ENCODE measurements at regions not wholly inside any gene's neighbourhood (a gene's known extent, or its start where the extent isn't known, plus 50 kb on each side); places are given as distances from the start of the nearest gene placed in this dataset.
"Not testable (repeated sequence)": the region's sequence is repeated elsewhere in the genome, so short reads cannot be mapped to it uniquely, and the experiment has no call there.

DNA sequence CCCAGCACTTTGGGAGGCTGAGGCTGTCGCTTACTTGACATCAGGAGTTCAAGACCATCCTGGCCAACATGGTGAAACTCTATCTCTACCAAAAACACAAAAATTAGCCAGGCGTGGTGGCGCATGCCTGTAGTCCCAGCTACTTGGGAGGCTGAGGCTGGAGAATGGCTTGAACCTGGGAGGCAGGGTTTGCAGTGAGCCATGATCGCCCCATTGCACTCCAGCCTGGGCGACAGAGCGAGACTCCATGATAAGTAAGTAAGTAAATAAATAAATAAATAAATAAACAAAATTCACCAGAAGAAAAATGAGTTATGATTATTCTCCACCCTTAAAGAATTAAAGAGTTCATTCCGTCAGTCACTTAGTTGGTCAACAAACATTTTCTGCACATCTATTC, 63.1 kb downstream of the COPRS start:
- CTCF ChIA-PET (ENCODE audit: partially characterized antibody); H4K8ac ChIP-seq (ENCODE audit: extremely low read depth, insufficient read depth, low read length): not testable (repeated sequence)

More for the DNA sequence above, 63.1 kb downstream of the COPRS start:
- H2BK12ac ChIP-seq (ENCODE audit: low read depth, low read length); H3K56ac ChIP-seq (replicated peaks; ENCODE audit: insufficient read length, low read depth, low read length); H4K20me1 ChIP-seq (replicated peaks in 1 of 2; ENCODE audit: control insufficient read depth in 1 of 2, insufficient read depth in 2 of 2, low read length in 2 of 2); DNase-seq (ENCODE audit: low read depth in 1 of 2, low spot score in 2 of 2); H3K4me1 ChIP-seq (replicated peaks in 1 of 4; ENCODE audit: control insufficient read depth in 3 of 4, insufficient read depth in 4 of 4, low read length in 3 of 4); H3K4me3 ChIP-seq (ENCODE audit: extremely low read depth in 1 of 4, insufficient read depth in 2 of 4, low read depth in 3 of 4, low read length in 4 of 4); H3K4me2 ChIP-seq (ENCODE audit: insufficient read depth in 1 of 2, low read depth in 2 of 2, low read length in 2 of 2); H3K18ac ChIP-seq (ENCODE audit: extremely low read depth, low read length); H2BK120ac ChIP-seq (replicated peaks; ENCODE audit: low read depth, low read length); H3K14ac ChIP-seq (ENCODE audit: insufficient read length); H2BK15ac ChIP-seq (ENCODE audit: low read length); H3K23me2 ChIP-seq (ENCODE audit: low read depth, low read length); H3K27ac ChIP-seq (ENCODE audit: low read depth, low read length); H3K79me1 ChIP-seq (ENCODE audit: low read depth, low read length); H4K91ac ChIP-seq (replicated peaks; ENCODE audit: insufficient read length, low read length); H2AK5ac ChIP-seq (ENCODE audit: low read depth, low read length); H3K9me3 ChIP-seq (ENCODE audit: insufficient read depth in 2 of 2, low read depth in 1 of 2, low read length in 1 of 2); H3K4ac ChIP-seq (replicated peaks; ENCODE audit: insufficient read length, low read depth, low read length); H3K27me3 ChIP-seq (replicated peaks in 1 of 4; ENCODE audit: control insufficient read depth in 3 of 4, extremely low read depth in 1 of 4, insufficient read depth in 3 of 4, low read length in 3 of 4); H4K5ac ChIP-seq (ENCODE audit: insufficient read length, low read depth, low read length); POLR2A ChIA-PET (ENCODE audit: partially characterized antibody); H2BK20ac ChIP-seq (ENCODE audit: low read length); H3K36me3 ChIP-seq (ENCODE audit: control insufficient read depth in 2 of 4, insufficient read depth in 4 of 4, low read length in 3 of 4); H2BK5ac ChIP-seq (ENCODE audit: low read depth, low read length); H3K9ac ChIP-seq (replicated peaks in 1 of 4; ENCODE audit: extremely low read depth in 1 of 4, low read depth in 3 of 4, low read length in 3 of 4); FAIRE-seq; H3K23ac ChIP-seq (ENCODE audit: insufficient read length); H3K79me2 ChIP-seq (ENCODE audit: control insufficient read depth in 1 of 2, insufficient read depth in 2 of 2, low read length in 2 of 2); H2AFZ ChIP-seq (ENCODE audit: low read length): not testable (repeated sequence)
- 90% methylated on average over 7 of the region's 7 CpGs; no CpG with 5 or more reads in 1 of the 2 experiments for WGBS, 2 experiments (ENCODE audit: extremely low coverage in 1 of 2, insufficient coverage in 1 of 2, insufficient read length in 1 of 2, insufficient replicate concordance in 2 of 2, low coverage in 1 of 2, low lambda C conversion rate in 2 of 2, missing lambda C conversion rate in 1 of 2)

Data from H1 (cell line).